Neural cell (in vitro differentiated cells): ENCODE measurements at regions not wholly inside any gene's neighbourhood (a gene's known extent, or its start where the extent isn't known, plus 50 kb on each side); places are given as distances from the start of the nearest gene placed in this dataset.

Source experiments
- H2AFZ ChIP-seq: fragments of 200-600, 300-800 bp; sonication (generic), shearing (Covaris generic); 2 replicates; pipeline ENCODE4 v1.6.0; 2014; ENCODE audit warnings: low read depth, mild to moderate bottlenecking, antibody characterized with exemption, low read length, moderate library complexity
- H3F3A ChIP-seq: fragments of 200-600 bp; shearing (Covaris generic); 2 replicates; pipeline ENCODE4 v1.6.1; 2016; ENCODE audit warnings: mild to moderate bottlenecking, moderate library complexity, mixed read lengths, antibody characterized with exemption, low read length; ENCODE audit not compliant: insufficient read depth, poor library complexity, severe bottlenecking
- H3K27ac ChIP-seq: fragments of 200-600, 300-800 bp; sonication (generic), shearing (Covaris generic); 2 replicates; pipeline ENCODE4 v1.5.1; 2014; ENCODE audit warnings: mild to moderate bottlenecking, low read length, moderate library complexity
- H3K27me3 ChIP-seq: fragments of 300-800, 200-600 bp; sonication (generic), shearing (Covaris generic); 2 replicates; pipeline ENCODE4 v1.6.0; 2014; ENCODE audit warnings: mild to moderate bottlenecking, low read depth, low read length, moderate library complexity; ENCODE audit not compliant: insufficient read depth
- H3K36me3 ChIP-seq: fragments of 300-800, 200-600 bp; sonication (generic), shearing (Covaris generic); 2 replicates; pipeline ENCODE4 v1.5.1; 2014; ENCODE audit warnings: mild to moderate bottlenecking, antibody characterized with exemption, low read length, moderate library complexity; ENCODE audit not compliant: insufficient read depth
- H3K4me2 ChIP-seq: fragments of 300-800, 200-600 bp; sonication (generic), shearing (Covaris generic); 2 replicates; pipeline ENCODE4 v1.6.0; 2014; ENCODE audit warnings: mild to moderate bottlenecking, low read length
- H3K4me3 ChIP-seq: fragments of 300-800, 200-600 bp; sonication (generic), shearing (Covaris generic); 2 replicates; pipeline ENCODE4 v1.5.1; 2014; ENCODE audit warnings: mild to moderate bottlenecking, low read length, moderate library complexity
- H3K79me2 ChIP-seq: fragments of 200-600 bp; shearing (Covaris generic); replicated peaks from 2 replicates; pipeline ENCODE4 v1.6.0; 2014; ENCODE audit warnings: mild to moderate bottlenecking, low read length, moderate library complexity; ENCODE audit not compliant: insufficient read depth
- H3K9ac ChIP-seq: fragments of 300-800, 200-600 bp; sonication (generic), shearing (Covaris generic); 2 replicates; pipeline ENCODE4 v1.6.1; 2016; ENCODE audit warnings: mild to moderate bottlenecking, low read length, mixed read lengths
- H3K9me2 ChIP-seq: fragments of 200-600 bp; shearing (Covaris generic); 2 replicates; pipeline ENCODE4 v1.6.1; 2016; ENCODE audit warnings: mild to moderate bottlenecking, low read length, mixed read lengths; ENCODE audit not compliant: insufficient read depth
- H3K9me3 ChIP-seq: fragments of 200-600, 300-800 bp; sonication (generic), shearing (Covaris generic); 2 replicates; pipeline ENCODE4 v1.6.1; 2016; ENCODE audit warnings: mild to moderate bottlenecking, mixed run types, low read length, moderate library complexity, mixed read lengths
- H4K20me1 ChIP-seq: fragments of 200-600 bp; shearing (Covaris generic); 2 replicates; pipeline ENCODE4 v1.6.1; 2016; ENCODE audit warnings: mild to moderate bottlenecking, mixed run types; ENCODE audit not compliant: insufficient read depth
- CTCF ChIP-seq: fragments of 450-650 bp; IDR thresholded peaks from 2 replicates; pipeline ENCODE4 v1.5.1; 2014; ENCODE audit warnings: antibody characterized with exemption, mild to moderate bottlenecking, moderate library complexity; ENCODE audit not compliant: poor library complexity, severe bottlenecking
- EP300 ChIP-seq: fragments of 450-650 bp; conservative IDR thresholded peaks from 2 replicates; pipeline ENCODE4 v1.6.1; 2014; ENCODE audit warnings: antibody characterized with exemption, mild to moderate bottlenecking, moderate library complexity; ENCODE audit not compliant: poor library complexity, severe bottlenecking
- EZH2 ChIP-seq: fragments of 200-600, 300-800 bp; shearing (Covaris generic), sonication (generic); IDR thresholded peaks from 2 replicates; pipeline ENCODE4 v1.6.1; 2014; ENCODE audit warnings: antibody characterized with exemption, low read length, borderline replicate concordance, mild to moderate bottlenecking; ENCODE audit not compliant: insufficient read depth, poor library complexity, severe bottlenecking
- MXI1 ChIP-seq: fragments of 450-650 bp; conservative IDR thresholded peaks from 2 replicates; pipeline ENCODE4 v1.6.1; 2014; ENCODE audit warnings: antibody characterized with exemption, mild to moderate bottlenecking; ENCODE audit not compliant: poor library complexity, severe bottlenecking
- POLR2AphosphoS5 ChIP-seq: IDR thresholded peaks from 2 replicates; pipeline ENCODE4 v1.6.1; 2012
- RAD21 ChIP-seq: fragments of 450-650 bp; conservative IDR thresholded peaks from 2 replicates; pipeline ENCODE4 v1.6.1; 2014; ENCODE audit warnings: antibody characterized with exemption, mild to moderate bottlenecking, moderate library complexity
- SMC3 ChIP-seq: fragments of 450-650 bp; conservative IDR thresholded peaks from 2 replicates; pipeline ENCODE4 v1.6.1; 2014; ENCODE audit warnings: antibody characterized with exemption, mild to moderate bottlenecking, moderate library complexity; ENCODE audit not compliant: poor library complexity
- TAF1 ChIP-seq: IDR thresholded peaks from 2 replicates; pipeline ENCODE4 v1.6.1; 2012; ENCODE audit warnings: low read depth
- TF ChIP-seq, protein P1 (sequence below): IDR thresholded peaks from 2 replicates; pipeline ENCODE4 v1.6.1; 2012; ENCODE audit warnings: borderline replicate concordance

- Histone ChIP-seq H3K9me2 (no peaks in the 10 kb centered on the region), H3K27ac (no peak overlapping the region), H3F3A (no peaks in the 10 kb centered on the region), H3K79me2 (no peaks in the 10 kb centered on the region), H2AFZ (no peak overlapping the region), H3K9ac (no peak overlapping the region), H3K27me3 (no peaks in the 10 kb centered on the region), H3K4me2 (no peak overlapping the region), H4K20me1 (no peaks in the 10 kb centered on the region), H3K36me3 (no peaks in the 10 kb centered on the region), H3K4me3 (no peak overlapping the region), H3K9me3 (no peaks in the 10 kb centered on the region)
- TF ChIP-seq CTCF (no peak), EZH2 (no peak), SMC3 (no peak), EP300 (no peak), RAD21 (no peak), POLR2AphosphoS5 (no peak), TAF1 (no peak), MXI1 (no peak)
- TF ChIP-seq, protein P1, sequence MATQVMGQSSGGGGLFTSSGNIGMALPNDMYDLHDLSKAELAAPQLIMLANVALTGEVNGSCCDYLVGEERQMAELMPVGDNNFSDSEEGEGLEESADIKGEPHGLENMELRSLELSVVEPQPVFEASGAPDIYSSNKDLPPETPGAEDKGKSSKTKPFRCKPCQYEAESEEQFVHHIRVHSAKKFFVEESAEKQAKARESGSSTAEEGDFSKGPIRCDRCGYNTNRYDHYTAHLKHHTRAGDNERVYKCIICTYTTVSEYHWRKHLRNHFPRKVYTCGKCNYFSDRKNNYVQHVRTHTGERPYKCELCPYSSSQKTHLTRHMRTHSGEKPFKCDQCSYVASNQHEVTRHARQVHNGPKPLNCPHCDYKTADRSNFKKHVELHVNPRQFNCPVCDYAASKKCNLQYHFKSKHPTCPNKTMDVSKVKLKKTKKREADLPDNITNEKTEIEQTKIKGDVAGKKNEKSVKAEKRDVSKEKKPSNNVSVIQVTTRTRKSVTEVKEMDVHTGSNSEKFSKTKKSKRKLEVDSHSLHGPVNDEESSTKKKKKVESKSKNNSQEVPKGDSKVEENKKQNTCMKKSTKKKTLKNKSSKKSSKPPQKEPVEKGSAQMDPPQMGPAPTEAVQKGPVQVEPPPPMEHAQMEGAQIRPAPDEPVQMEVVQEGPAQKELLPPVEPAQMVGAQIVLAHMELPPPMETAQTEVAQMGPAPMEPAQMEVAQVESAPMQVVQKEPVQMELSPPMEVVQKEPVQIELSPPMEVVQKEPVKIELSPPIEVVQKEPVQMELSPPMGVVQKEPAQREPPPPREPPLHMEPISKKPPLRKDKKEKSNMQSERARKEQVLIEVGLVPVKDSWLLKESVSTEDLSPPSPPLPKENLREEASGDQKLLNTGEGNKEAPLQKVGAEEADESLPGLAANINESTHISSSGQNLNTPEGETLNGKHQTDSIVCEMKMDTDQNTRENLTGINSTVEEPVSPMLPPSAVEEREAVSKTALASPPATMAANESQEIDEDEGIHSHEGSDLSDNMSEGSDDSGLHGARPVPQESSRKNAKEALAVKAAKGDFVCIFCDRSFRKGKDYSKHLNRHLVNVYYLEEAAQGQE, result no peak
Observed at GRCh38 chr3:65194744-65195143, 506.9 kb upstream of the ADAMTS9 start.

- Histone ChIP-seq H3K4me2 (no peak overlapping the region), H2AFZ (no peak overlapping the region), H3K9ac (no peak overlapping the region), H3K4me3 (no peak overlapping the region), H3K9me2 (no peaks in the 10 kb centered on the region), H3K27me3 (no peaks in the 10 kb centered on the region), H3F3A (no peaks in the 10 kb centered on the region), H4K20me1 (no peaks in the 10 kb centered on the region), H3K36me3 (no peaks in the 10 kb centered on the region), H3K79me2 (no peaks in the 10 kb centered on the region), H3K27ac (no peak overlapping the region), H3K9me3 (no peaks in the 10 kb centered on the region)
- TF ChIP-seq MXI1 (no peak), EP300 (no peak), TAF1 (no peak)
Observed at GRCh38 chr3:65194047-65194714, 506.4 kb upstream of the ADAMTS9 start.

GRCh38 chr3:65193531-65193930, 505.7 kb upstream of the ADAMTS9 start:
- H3K27ac ChIP-seq, result no peak overlapping the region
- no peaks in the 10 kb centered on the region for H3K36me3 ChIP-seq
- H4K20me1 ChIP-seq, result no peaks in the 10 kb centered on the region
- H3F3A ChIP-seq, result no peaks in the 10 kb centered on the region
- TF ChIP-seq, protein P1, result no peak
- TF ChIP-seq POLR2AphosphoS5 (no peak), CTCF (no peak), EP300 (no peak), SMC3 (no peak), EZH2 (no peak), TAF1 (no peak)
- no peak overlapping the region for H3K4me3 ChIP-seq
- no peak overlapping the region for H3K9ac ChIP-seq
- no peak overlapping the region for H2AFZ ChIP-seq
- H3K9me3 ChIP-seq, result no peaks in the 10 kb centered on the region
- H3K9me2 ChIP-seq, result no peaks in the 10 kb centered on the region
- H3K27me3 ChIP-seq, result no peaks in the 10 kb centered on the region
- H3K4me2 ChIP-seq, result no peak overlapping the region
- H3K79me2 ChIP-seq, result no peaks in the 10 kb centered on the region
